IPS-11a (cell line): ENCODE measurements at regions not wholly inside any gene's neighbourhood (a gene's known extent, or its start where the extent isn't known, plus 50 kb on each side); places are given as distances from the start of the nearest gene placed in this dataset.
"Not testable (repeated sequence)": the region's sequence is repeated elsewhere in the genome, so short reads cannot be mapped to it uniquely, and the experiment has no call there.

Experiments
- H3K4me3 ChIP-seq: one replicate; pipeline ENCODE4 v1.5.1; 2013; ENCODE audit warnings: low read depth, low read length, control low read depth

- no peak overlapping the region for H3K4me3 ChIP-seq
Measured at GRCh38 chr10:64626924-64627323, 1105.7 kb downstream of the REEP3 start.

DNA sequence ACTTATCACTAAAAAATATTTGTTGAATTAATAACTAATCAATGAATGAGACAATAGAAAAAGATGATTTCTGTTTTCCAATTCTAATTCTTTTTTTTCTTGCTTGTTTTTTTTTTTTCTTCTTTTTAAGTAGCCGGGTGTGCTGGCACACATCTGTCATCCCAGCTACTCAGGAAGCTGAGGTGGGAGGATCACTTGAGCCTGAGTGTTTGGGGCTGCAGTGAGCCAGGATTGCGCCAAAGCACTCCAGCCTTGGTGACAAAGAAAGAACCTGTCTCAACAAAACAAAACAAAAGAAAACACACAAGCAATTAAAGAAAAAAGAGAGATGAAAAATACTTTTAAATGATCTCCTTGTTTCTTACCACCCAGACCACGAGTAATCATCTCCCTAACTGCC lies 1109.3 kb downstream of the REEP3 start:
- no peak overlapping the region for H3K4me3 ChIP-seq

GRCh38 chr10:64635906-64636305 lies 1114.7 kb downstream of the REEP3 start:
- H3K4me3 ChIP-seq = no peak overlapping the region

DNA sequence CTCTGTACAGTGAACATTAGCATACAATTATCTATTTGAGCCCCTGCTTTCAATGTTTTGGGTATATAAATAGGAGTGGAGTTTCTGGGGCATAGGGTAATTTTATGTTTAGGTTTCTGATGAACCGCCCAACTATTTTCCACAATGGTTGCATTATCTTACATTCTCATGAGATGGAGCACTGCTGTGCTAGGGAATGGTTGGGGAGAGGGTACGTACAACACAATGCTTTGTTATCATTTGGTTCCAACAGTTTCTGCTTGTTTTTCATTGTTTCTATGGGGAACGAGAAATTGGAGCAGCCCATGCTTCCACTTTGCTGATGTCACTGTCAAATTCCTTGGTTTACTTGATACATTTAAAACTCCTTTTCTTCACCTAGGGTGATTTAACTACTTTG lies 1115.3 kb downstream of the REEP3 start:
- no peak overlapping the region for H3K4me3 ChIP-seq

DNA sequence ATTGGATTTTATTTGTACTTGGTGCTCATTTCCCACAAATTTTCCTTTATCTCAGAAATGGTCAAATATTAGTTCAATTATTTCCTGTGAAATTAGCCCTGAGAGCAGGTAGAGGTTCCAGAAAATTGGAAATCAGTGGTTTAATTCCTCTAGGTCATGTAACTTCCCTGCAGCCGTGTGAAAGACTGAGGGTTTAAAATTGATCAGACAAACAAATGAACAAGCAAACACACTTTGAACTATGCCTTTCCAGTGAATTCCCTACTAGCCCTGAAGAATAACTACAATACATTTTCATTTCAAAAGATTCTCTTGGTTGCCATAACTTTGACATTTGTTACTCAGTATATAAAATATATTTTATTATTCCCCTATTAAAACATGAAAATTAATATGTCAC lies 1116.7 kb downstream of the REEP3 start:
- H3K4me3 ChIP-seq = no peak overlapping the region

DNA sequence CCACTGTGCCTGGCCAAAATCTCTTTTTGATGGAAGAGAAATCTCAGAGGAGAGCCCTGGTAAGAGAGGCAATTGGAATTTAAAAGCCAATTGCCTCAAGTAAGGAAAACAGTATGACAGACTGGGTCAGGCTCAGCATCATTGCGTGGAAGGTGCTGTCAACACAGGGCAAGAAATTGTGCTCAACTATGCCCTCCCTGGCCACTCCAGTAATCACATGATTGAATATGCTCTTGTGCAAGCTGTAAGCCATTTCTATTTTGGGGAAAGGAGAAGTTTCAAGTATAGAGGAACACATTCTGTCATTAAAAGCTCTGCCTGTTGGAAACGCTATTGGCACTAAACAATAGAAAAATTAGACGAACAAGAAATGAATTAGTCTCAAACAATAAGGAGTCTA lies 1127.7 kb downstream of the REEP3 start:
- no peak overlapping the region for H3K4me3 ChIP-seq

DNA sequence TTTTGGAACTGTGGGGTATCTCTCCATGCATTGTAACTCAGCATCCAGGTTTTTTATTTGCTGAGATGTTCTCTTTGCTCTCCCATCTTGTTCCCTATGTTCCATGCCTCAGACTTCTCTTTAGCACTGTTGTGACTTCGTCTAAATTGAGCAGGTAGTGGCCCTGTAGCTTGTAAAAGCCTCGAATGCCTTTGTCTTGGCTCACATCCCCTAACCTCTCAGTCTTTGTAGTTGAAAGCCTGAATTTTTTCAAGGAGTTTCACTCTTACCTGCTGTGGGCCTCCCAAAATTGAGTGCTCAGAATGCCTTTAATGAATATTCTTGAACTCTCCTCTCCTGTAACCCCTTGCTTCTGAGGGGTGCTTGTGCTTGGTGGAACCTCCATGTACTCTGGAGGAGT lies 1137.3 kb downstream of the REEP3 start:
- no peak overlapping the region for H3K4me3 ChIP-seq

- no peak overlapping the region for H3K4me3 ChIP-seq
Measured at GRCh38 chr10:64659311-64659710, 1138.1 kb downstream of the REEP3 start.

DNA sequence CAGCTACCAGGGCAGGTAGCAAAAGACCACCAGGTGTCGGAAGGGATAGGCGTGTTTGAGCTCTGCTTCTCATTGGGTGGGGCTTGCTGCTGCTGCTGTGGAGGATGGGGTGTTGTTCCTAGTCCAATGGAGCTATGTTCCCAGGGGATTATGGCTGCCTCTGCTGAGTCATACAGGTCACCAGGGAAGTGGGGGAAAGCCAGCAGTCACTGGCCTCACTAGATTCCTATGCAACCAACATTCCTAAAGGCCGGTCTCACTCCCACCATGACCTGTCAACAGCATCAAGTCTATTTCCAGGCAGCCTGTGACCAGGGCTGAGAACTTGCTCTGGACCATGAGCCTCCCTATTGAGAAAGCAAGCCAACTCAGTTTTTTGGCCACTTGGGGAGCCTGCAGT lies 1160.8 kb downstream of the REEP3 start:
- H3K4me3 ChIP-seq = no peak overlapping the region

GRCh38 chr10:64690194-64690593 lies 1169.0 kb downstream of the REEP3 start:
- H3K4me3 ChIP-seq = no peak overlapping the region

DNA sequence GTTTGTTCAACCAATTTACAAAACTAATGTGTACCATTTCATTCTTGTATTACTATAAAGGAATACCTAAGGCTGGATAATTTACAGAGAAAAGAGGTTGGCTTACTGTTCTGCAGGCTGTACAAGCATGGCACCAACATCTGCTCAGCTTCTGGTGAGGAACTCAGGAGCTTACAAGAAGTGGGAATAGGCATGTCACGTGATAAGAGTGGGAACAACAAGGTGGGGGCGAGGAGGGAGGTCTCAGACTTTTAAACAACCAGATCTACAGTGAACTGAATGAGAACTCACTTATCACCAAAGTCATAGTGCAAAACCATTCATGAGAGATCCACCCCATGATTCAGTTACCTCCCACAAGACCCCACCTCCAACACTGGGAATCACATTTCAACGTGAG lies 1178.0 kb downstream of the REEP3 start:
- no peak overlapping the region for H3K4me3 ChIP-seq

DNA sequence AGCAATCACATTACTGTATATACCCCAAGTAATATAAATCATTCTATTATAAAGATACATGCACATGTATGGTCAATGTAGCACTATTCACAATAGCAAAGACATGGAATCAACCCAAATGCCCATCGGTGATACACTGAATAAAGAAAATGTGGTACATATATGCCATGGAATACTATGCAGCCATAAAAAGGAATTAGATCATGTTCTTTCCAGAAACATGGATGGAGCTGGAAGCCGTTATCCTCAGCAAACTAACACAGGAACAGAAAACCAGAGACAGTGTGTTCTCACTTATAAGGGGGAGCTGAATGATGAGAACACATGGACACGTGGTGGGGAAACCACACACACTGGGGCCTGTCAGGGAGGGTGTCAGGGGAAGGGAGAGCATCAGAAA lies 1180.9 kb downstream of the REEP3 start:
- H3K4me3 ChIP-seq = not testable (repeated sequence)

DNA sequence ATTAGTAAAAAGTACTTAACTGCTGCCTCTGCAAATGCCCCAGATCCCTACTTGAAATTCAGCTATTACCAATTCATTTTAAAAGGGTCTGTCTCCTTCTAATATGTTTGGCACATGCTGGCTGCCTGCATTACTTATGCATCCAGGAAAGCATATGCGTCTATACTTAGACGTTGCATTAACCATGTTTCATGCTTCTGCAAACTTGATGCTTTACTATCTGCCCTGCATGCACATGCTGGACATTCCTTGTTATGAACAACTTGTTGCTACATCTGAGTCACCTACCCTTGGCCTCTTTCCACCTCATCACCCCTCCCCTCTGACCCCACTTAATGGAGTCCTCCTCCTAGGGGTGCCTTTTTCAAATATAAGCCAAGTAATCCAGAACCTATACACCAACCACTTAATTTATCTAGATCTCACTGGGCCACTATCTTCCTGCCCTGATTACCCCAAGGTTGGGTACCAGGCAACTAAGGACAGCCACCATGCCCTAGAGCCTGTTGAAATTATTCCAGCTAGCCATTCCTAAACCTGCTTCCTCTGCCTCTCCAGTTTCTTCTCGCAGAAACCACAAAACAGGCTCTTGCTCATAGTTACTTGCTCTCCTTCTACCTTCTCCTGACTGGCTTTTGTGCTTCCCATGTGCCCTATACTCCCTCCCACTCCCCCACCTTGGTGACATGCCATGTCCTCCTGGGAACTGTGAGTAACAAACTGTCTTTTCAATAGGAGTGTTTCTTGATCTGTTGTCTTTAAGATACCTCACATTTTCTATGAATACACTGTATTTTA lies 1187.9 kb downstream of the REEP3 start:
- no peak overlapping the region for H3K4me3 ChIP-seq

GRCh38 chr10:64726466-64726865 lies 1205.3 kb downstream of the REEP3 start:
- no peak overlapping the region for H3K4me3 ChIP-seq

GRCh38 chr10:64731016-64731415 lies 1209.8 kb downstream of the REEP3 start:
- no peak overlapping the region for H3K4me3 ChIP-seq

DNA sequence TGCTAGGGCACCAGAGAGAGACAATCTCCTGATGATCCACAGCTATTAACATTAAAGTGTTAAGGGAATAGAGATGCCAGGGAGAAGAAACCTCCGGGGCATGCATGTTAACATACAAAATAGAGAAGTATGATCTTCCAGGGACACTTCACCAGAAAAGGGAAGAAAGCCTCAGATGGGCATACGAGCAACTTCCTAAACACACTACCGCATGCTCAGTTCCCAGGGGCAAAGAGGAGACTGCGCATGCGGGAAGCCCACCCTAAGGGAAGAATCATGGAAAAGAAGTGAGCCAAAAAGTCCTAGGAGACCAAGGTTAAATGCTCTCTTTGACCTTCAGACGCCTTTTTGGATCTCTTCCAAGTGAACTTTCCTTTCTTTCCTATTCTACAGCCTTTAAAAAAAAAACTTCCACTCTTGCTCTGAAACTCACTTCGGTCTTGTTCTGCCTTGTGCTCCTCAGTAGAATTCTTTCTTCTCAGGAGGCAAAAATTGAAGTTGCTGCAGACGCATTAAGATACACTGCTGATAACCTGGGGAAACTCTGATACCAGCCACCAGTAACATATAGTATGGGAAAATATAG lies 1211.3 kb downstream of the REEP3 start:
- H3K4me3 ChIP-seq = no peak overlapping the region

- no peak overlapping the region for H3K4me3 ChIP-seq
Measured at GRCh38 chr10:64733980-64734379, 1212.8 kb downstream of the REEP3 start.

DNA sequence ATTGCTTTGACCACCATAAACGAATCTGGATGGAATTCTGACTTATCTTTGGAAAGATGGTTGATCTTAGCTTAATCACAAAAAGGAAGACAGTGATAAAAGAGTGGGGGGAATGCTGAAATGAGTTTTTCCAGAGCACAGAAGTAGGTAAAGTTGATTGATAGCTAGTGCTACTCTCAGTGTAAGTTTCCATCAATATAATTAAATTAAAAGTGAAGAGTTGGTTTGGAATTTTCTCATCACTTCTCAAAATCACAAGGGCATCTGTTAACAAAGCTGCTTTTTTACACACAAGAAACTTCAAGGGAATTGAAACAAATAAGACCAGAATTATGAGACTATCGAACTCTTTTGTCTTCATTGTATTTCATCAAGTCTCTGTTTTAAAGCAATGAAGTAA lies 1217.3 kb downstream of the REEP3 start:
- no peak overlapping the region for H3K4me3 ChIP-seq

- no peak overlapping the region for H3K4me3 ChIP-seq
Measured at GRCh38 chr10:64745565-64745964, 1224.4 kb downstream of the REEP3 start.

DNA sequence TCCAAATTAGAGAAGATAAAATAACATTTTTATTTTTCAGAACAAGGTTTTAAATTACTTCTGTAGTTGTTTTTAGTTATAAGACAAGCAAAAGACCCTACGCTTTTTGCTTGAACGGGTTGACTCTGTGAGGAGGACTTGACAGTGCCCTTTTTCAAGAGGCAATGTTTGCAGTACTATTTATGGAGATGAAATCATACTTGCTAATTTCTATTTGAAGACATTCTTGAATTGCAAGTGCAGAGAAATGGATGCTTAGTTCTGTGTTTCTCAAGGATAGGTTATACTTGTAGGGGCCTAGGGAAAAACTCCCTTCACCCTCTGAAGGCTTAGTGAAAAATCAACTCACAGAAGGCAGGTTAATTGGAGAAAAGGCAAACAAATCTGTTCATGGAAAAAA lies 1229.5 kb downstream of the REEP3 start:
- no peak overlapping the region for H3K4me3 ChIP-seq

- H3K4me3 ChIP-seq = no peak overlapping the region
Measured at GRCh38 chr10:64753516-64753915, 1232.3 kb downstream of the REEP3 start.

DNA sequence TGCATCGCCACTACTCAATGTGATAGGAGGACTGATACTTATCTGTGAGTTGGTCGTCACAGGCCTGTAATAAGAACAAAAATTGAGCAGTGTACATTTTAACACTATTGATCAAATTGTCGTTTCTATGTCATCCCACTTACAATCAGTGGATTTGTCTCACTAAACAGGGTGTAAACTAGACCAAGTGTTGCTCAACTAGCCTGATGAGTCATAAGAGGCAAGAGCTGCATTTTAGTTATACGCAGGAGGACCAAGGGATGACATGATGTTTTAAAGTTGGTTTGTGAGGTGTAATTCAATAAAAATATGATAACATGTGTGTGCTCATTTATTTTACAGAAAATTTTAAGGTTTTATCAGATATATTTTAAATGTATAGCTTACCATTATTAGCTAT lies 1239.2 kb downstream of the REEP3 start:
- H3K4me3 ChIP-seq = no peak overlapping the region

- H3K4me3 ChIP-seq = no peak overlapping the region
Measured at GRCh38 chr10:64762861-64763260, 1241.7 kb downstream of the REEP3 start.
